Gastroesophageal sphincter (tissue), 4 donors: ENCODE measurements at regions not wholly inside any gene's neighbourhood (a gene's known extent, or its start where the extent isn't known, plus 50 kb on each side); places are given as distances from the start of the nearest gene placed in this dataset.
"Not testable (repeated sequence)": the region's sequence is repeated elsewhere in the genome, so short reads cannot be mapped to it uniquely, and the experiment has no call there.

ENCODE experiments used
- ATAC-seq: fragments of 150-250 bp; one replicate; pipeline ENCODE4 v1.9.1; 2016; ENCODE audit warnings: mild to moderate bottlenecking, moderate library complexity
- H3K27ac ChIP-seq, 4 donors: fragments of 200-600 bp; sonication (generic) in 3 of 4; 1 replicate in 3 of 4; 2 replicates in 1 of 4; pipeline ENCODE4 v1.5.1; 2016 to 2019
- H3K27me3 ChIP-seq: fragments of 200-600 bp; sonication (generic); one replicate; pipeline ENCODE4 v1.5.1; 2019
- H3K36me3 ChIP-seq, 2 donors: fragments of 200-600 bp; sonication (generic); one replicate each; pipeline ENCODE4 v1.5.1; 2019; ENCODE audit warnings: control low read depth in 1 of 2
- H3K4me1 ChIP-seq, 3 donors: fragments of 200-600 bp; sonication (generic); 1 replicate in 2 of 3; 2 replicates in 1 of 3; pipeline ENCODE4 v1.5.1; 2016 to 2019; ENCODE audit warnings: control low read depth in 2 of 3
- H3K4me3 ChIP-seq, 2 donors: fragments of 200-600 bp; sonication (generic); one replicate each; pipeline ENCODE4 v1.5.1; 2019; ENCODE audit warnings: mild to moderate bottlenecking in 1 of 2, moderate library complexity in 1 of 2
- H3K9me3 ChIP-seq, 3 donors: fragments of 200-600 bp; sonication (generic); one replicate each; pipeline ENCODE4 v1.5.1; 2017 to 2019; ENCODE audit warnings: control low read depth in 2 of 3
- EP300 ChIP-seq: sonication (generic); formaldehyde crosslinking; IDR thresholded peaks from one replicate; pipeline ENCODE4 v1.6.1; 2017; ENCODE audit warnings: antibody characterized with exemption, mild to moderate bottlenecking
- POLR2A ChIP-seq, 2 donors: fragments of 450-650 bp; IDR thresholded peaks; one replicate each; pipeline ENCODE4 v1.6.1; 2017; ENCODE audit warnings: antibody characterized with exemption in 2 of 2, mild to moderate bottlenecking in 2 of 2, moderate library complexity in 1 of 2
- POLR2AphosphoS5 ChIP-seq: sonication (generic); formaldehyde crosslinking; IDR thresholded peaks from one replicate; pipeline ENCODE4 v1.6.1; 2017; ENCODE audit warnings: antibody characterized with exemption
- WGBS, 2 donors: methylation state at CpG; one replicate each; pipeline ENCODE4 v1.1.5; 2018; ENCODE audit warnings: low coverage in 1 of 2; 5-methylcytosine and 5-hydroxymethylcytosine counted together
- TF ChIP-seq, protein P1 (sequence below), 4 experiments: fragments of 200-600 bp in 2 of 4; fragments of 450-650 bp in 2 of 4; sonication (generic) in 1 of 4; IDR thresholded peaks; one replicate each; pipeline ENCODE4 v1.5.1; 2017 to 2019; ENCODE audit warnings: antibody characterized with exemption in 4 of 4, mild to moderate bottlenecking in 2 of 4, moderate library complexity in 2 of 4

DNA sequence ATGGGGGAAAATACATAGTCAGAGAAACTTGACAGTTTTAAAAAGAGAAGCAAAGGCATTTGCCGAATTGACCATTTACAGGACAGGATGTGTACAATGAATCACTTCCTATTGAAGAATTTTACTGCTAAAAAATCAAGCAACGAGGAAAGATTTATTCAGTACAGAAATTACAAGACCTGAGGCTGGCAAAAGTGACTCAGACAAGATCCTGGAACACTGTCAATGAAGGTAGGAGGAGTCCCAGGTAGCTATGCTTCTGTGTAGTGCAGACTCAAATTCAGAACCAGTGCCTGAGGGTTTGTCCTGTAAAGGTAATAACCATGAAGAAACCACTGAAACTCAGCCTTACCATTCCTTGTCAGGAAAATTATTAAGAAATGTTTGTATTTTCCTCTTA is 120.9 kb downstream of the ZMAT3 start:
- 62 to 67% methylated on average over 1 to 2 of the region's 2 CpGs for WGBS, 2 donors
- ATAC-seq, result no peak
- Histone ChIP-seq H3K36me3 (no peaks in the 10 kb centered on the region), H3K9me3 (no peaks in the 10 kb centered on the region), H3K4me3 (no peak overlapping the region), H3K4me1 (no peaks in the 10 kb centered on the region), H3K27ac (no peak overlapping the region), H3K27me3 (no peaks in the 10 kb centered on the region)
- TF ChIP-seq POLR2A (IDR thresholded peaks at IDR 0.05), result no peak
- TF ChIP-seq POLR2AphosphoS5, result no peak
- no peak for TF ChIP-seq EP300
- TF ChIP-seq, protein P1, sequence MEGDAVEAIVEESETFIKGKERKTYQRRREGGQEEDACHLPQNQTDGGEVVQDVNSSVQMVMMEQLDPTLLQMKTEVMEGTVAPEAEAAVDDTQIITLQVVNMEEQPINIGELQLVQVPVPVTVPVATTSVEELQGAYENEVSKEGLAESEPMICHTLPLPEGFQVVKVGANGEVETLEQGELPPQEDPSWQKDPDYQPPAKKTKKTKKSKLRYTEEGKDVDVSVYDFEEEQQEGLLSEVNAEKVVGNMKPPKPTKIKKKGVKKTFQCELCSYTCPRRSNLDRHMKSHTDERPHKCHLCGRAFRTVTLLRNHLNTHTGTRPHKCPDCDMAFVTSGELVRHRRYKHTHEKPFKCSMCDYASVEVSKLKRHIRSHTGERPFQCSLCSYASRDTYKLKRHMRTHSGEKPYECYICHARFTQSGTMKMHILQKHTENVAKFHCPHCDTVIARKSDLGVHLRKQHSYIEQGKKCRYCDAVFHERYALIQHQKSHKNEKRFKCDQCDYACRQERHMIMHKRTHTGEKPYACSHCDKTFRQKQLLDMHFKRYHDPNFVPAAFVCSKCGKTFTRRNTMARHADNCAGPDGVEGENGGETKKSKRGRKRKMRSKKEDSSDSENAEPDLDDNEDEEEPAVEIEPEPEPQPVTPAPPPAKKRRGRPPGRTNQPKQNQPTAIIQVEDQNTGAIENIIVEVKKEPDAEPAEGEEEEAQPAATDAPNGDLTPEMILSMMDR (IDR thresholded peaks at IDR 0.05), result no peak

GRCh38 chr3:178949896-178950295 is 121.7 kb downstream of the ZMAT3 start:
- no peaks in the 10 kb centered on the region for H3K36me3 ChIP-seq
- H3K9me3 ChIP-seq, result no peaks in the 10 kb centered on the region
- H3K27me3 ChIP-seq, result no peaks in the 10 kb centered on the region
- no peaks in the 10 kb centered on the region for H3K4me1 ChIP-seq
- no peak overlapping the region for H3K27ac ChIP-seq
- no peak for ATAC-seq
- H3K4me3 ChIP-seq, result no peak overlapping the region
- TF ChIP-seq POLR2AphosphoS5, result no peak
- no peak for TF ChIP-seq EP300
- TF ChIP-seq, protein P1 (IDR thresholded peaks at IDR 0.05), result no peak
- no peak for TF ChIP-seq POLR2A (IDR thresholded peaks at IDR 0.05)
- 82 to 97% methylated on average over 3 of the region's 3 CpGs for WGBS, 2 donors

GRCh38 chr3:178948546-178948945 is 123.1 kb downstream of the ZMAT3 start:
- Histone ChIP-seq H3K9me3 (no peaks in the 10 kb centered on the region), H3K4me3 (no peak overlapping the region), H3K27ac (no peak overlapping the region), H3K36me3 (no peaks in the 10 kb centered on the region), H3K4me1 (no peaks in the 10 kb centered on the region), H3K27me3 (no peaks in the 10 kb centered on the region)
- TF ChIP-seq POLR2A (IDR thresholded peaks at IDR 0.05), result no peak
- TF ChIP-seq EP300, result no peak
- no peak for TF ChIP-seq POLR2AphosphoS5
- TF ChIP-seq, protein P1 (IDR thresholded peaks at IDR 0.05), result no peak
- no peak for ATAC-seq

- no peak for ATAC-seq
- no peak overlapping the region for H3K27ac ChIP-seq
- H3K4me1 ChIP-seq, result no peaks in the 10 kb centered on the region
- H3K36me3 ChIP-seq, result no peaks in the 10 kb centered on the region
- H3K27me3 ChIP-seq, result no peaks in the 10 kb centered on the region
- no peaks in the 10 kb centered on the region for H3K9me3 ChIP-seq
- no peak overlapping the region for H3K4me3 ChIP-seq
- TF ChIP-seq EP300 (no peak), POLR2AphosphoS5 (no peak), POLR2A (IDR thresholded peaks at IDR 0.05) (no peak)
- TF ChIP-seq, protein P1 (IDR thresholded peaks at IDR 0.05), result peak in 1 of 4 experiments; percentile 34
Measured at GRCh38 chr3:178947738-178948137, 123.9 kb downstream of the ZMAT3 start.

DNA sequence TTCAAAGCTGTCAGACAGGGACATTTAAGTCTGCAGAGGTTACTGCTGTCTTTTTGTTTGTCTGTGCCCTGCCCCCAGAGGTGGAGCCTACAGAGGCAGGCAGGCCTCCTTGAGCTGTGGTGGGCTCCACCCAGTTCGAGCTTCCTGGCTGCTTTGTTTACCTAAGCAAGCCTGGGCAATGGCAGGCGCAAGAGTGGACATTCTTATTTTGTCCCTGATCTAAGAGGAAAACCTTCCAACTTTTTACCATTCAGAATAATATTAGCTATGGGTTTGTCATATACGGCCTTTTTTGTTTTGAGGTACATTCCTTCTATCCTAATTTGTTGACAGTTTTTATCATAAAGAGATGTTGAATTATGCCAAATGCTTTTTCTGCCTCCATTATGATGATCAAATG is 129.3 kb downstream of the ZMAT3 start:
- H3K36me3 ChIP-seq, H3K9me3 ChIP-seq, H3K27me3 ChIP-seq, H3K4me1 ChIP-seq, H3K27ac ChIP-seq, H3K4me3 ChIP-seq, ATAC-seq: not testable (repeated sequence)
- WGBS, 2 donors, result 33 to 48% methylated on average over 1 to 3 of the region's 3 CpGs

- Histone ChIP-seq H3K9me3 (peaks cover 0 to 60% (median 0%) of the 10 kb centered on the region in 3 donors), H3K36me3 (no peaks in the 10 kb centered on the region), H3K27ac (no peak overlapping the region), H3K4me3 (no peak overlapping the region), H3K27me3 (no peaks in the 10 kb centered on the region), H3K4me1 (no peaks in the 10 kb centered on the region)
- TF ChIP-seq POLR2AphosphoS5 (no peak), EP300 (no peak), POLR2A (IDR thresholded peaks at IDR 0.05) (no peak)
- TF ChIP-seq, protein P1 (IDR thresholded peaks at IDR 0.05), result no peak
- ATAC-seq, result no peak
- WGBS, 2 donors, result 52 to 55% methylated on average over 2 of the region's 2 CpGs
Measured at GRCh38 chr3:178930116-178930515, 141.5 kb downstream of the ZMAT3 start.
